PC-3 (cell line): ENCODE measurements at regions not wholly inside any gene's neighbourhood (a gene's known extent, or its start where the extent isn't known, plus 50 kb on each side); places are given as distances from the start of the nearest gene placed in this dataset.

Source experiments
- CTCF ChIP-seq: fragments of 300-600 bp; sonication (generic); conservative IDR thresholded peaks from 2 replicates; pipeline ENCODE4 v1.5.1; 2017; ENCODE audit warnings: antibody characterized with exemption, low read depth, mild to moderate bottlenecking, low read length
- EZH2 ChIP-seq: fragments of 300-600 bp; sonication (generic); IDR thresholded peaks from one replicate; pipeline ENCODE4 v1.6.1; 2017; ENCODE audit warnings: antibody characterized with exemption, mild to moderate bottlenecking, low read length; ENCODE audit not compliant: unreplicated experiment
- EZH2phosphoT487 ChIP-seq: fragments of 300-600 bp; sonication (generic); IDR thresholded peaks from 2 replicates; pipeline ENCODE4 v1.6.1; 2018; ENCODE audit warnings: mild to moderate bottlenecking, antibody characterized with exemption, low read length, borderline replicate concordance

GRCh38 chr21:35303085-35303484 is 254.0 kb upstream of the RUNX1 start:
- no peak for TF ChIP-seq CTCF
- TF ChIP-seq EZH2phosphoT487: no peak
- TF ChIP-seq EZH2: no peak
